HG03060 (cell line): ENCODE measurements at regions not wholly inside any gene's neighbourhood (a gene's known extent, or its start where the extent isn't known, plus 50 kb on each side); places are given as distances from the start of the nearest gene placed in this dataset.

ENCODE experiments used
- ATAC-seq: cut with Tn5 transposase; IDR thresholded peaks from one replicate; pipeline ENCODE4 v1.9.1; 2021; ENCODE audit warnings: low read depth, moderate number of reproducible peaks; ENCODE audit not compliant: unreplicated experiment

DNA sequence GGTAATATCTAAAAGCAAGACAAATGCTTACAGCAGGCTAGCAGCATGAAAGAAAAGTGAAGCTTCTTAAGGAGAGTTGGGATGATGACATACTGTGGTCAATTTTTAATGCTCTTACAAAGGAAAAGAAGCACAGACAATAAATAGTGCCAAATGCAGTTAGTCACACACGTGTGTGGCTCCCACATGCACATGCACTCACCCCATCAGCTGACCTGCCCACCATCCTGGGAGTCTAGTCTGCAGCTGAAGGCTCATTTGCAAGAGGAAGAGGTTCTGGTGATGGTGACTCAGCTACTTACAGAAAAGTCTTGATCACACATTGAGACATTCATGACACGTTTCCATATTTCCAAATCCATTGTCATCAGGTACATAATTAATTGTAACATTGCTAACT, 129.3 kb downstream of the MRPL36 start:
- ATAC-seq, result no peak

DNA sequence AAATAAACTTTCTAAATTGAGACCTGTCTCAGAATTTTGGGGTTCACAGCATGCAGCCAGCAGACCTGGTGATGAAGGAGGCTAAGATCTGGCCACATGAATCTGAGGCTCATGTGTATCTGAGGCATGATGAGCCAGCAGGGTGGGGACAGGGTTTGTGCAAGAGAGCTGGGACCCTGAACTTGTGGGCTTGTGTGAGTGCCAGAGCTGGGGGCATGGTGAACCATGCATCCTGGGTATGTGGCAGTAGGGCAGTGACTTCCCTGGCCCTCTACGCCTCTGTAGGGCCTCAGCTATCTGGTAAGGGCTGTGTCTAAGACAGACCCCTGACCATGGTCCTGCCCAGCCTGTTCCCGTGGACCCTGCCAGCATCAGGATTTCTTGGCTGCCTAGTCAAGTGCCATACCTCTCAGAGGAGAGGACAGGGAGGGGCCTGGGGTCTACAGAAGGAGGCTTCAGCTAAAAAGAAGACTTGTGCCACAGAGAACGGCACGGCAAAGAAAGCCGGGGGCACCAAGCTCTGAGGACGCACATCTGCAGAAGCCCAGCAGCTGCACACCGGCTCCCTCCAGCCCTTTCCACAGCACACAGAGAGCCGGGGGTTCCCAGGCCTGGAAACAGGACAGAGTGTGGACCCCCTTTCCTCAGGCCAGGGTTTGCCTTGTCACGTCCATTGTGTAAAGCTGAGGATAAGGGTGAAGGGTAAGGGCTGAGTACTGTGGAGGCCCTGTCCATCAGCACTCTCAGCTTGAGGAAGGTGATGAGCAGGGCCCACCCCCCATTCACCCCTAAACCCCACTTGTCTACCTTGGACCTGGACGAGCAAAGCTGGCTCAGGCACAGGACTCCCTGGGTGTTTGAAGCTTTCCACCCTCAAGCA, 130.1 kb downstream of the MRPL36 start:
- no peak for ATAC-seq

DNA sequence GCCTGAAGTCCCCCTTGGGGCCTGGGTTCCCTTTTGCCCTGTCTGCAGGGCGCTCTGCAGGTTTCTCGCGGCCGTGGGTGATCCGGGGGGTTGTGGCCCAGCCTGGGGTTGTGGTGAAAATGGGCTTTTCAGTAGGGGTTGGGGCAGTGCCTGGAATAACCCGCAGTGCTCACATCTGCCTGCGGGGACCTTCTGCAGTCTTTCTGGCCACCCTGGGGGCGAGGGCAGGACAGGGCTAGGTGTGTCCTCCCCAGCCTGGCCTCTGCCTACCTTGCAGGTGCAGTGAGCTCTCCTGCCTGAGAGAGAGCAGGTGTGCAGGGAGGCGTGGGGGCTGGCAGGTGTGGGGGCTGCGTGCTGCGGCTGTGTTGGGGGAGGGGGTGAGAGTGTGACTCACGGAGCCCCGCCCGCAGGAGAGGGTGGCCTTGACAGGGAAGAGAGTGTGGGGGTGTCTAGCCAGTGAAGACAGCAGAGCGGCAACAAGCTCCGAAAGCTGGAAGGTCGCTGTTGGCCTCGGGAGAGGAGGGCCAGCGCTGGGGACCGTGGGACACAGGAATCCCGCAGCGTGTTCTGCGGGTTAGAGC, 131.4 kb downstream of the MRPL36 start:
- no peak for ATAC-seq

DNA sequence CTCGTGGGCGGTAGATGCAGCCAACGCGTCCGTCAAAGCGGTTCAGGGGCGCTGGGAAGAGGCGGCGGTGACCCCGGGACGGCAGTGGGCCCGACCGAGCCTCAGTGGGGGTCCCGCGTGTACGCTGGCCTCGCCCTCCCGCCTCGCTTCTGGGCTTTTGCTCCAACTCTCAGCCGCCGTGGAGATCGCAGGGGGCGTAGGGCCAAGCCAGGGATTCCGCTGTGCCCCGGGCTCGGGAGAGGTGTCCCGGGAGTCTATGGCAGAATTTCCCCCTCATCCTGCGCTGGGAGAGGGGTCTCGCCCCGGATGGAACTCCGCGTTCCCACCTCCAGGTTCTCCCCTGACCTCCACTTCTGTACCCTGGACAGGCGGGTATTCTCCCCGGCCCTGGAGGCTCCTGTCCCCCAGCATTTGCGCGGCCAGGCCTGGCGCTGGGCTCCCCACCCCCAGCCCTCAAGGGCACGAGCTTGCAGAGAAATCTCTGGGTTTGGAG, 131.9 kb downstream of the MRPL36 start:
- no peak for ATAC-seq

DNA sequence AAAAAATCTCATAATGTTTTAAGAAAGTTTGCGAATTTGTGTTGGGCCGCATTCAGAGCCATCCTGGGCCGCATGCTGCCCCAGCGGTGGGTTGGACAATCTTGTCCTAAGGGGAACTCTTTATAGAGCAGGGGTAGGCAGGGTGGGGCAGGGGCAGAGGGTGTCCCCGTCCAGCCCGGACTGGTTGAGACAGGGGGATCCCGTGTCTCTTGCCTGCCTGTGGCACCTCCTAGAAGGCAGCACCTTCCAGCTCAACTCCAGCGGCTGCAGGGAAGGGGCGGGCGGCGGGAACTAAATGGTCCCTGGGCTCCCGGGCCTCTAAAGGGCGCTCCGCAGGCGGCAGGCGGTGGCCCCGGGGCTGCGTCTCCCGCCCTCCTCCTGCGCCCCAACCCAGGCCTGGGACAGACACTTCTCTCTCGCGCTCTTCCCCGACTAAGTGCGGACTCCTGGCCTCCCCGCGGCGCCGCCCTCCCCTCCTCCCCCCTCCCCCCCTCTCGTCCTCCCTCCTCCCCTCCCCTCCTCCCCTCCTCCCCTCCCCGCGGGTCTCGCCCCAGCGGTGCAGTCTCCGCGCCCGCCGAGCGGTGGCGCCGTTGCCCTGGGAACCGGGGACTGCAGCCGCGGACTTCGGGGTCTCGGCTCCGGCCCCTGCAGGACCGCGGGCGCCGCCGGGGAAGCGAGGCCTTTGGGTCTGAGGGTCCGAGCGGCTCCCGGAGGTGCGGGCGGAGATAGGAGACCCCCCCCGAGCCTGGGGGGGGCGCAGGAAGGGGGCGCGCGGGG, 132.6 kb downstream of the MRPL36 start:
- ATAC-seq, result no peak

DNA sequence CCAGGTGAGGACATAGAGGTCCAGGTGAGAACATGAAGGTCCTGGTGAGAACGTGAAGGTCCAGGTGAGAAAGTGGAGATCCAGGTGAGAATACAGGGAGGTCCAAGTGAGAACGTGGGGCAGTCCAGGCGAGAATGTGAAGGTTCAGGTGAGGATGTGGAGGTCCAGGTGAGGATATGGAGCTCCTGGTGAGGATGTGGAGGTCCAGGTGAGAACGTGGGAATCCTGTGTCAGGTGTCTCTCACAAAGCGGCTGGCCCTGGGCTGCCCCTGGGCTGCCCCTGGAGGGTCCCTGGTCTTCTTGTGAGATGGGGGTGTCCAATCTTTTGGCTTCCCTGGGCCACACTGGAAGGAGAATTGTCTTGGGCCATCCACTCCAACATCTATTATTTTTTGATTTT, 133.4 kb downstream of the MRPL36 start:
- no peak for ATAC-seq

DNA sequence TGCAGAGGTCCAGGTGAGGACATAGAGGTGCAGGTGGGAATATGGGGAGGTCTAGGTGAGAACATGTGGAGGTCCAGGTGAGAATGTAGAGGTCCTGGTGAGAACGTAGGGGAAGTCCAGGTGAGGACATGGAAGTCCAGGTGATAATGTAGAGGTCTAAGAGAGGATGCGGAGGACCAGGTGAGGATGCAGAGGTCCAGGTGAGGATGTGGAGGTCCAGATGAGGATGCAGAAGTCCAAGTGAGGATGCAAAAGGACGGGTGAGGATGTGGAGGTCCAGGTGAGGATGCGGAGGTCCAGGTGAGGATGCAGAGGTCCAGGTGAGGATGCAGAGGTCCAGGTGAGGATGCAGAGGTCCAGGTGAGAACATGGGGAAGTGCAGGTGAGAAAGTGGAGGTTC, 133.8 kb downstream of the MRPL36 start:
- no peak for ATAC-seq

DNA sequence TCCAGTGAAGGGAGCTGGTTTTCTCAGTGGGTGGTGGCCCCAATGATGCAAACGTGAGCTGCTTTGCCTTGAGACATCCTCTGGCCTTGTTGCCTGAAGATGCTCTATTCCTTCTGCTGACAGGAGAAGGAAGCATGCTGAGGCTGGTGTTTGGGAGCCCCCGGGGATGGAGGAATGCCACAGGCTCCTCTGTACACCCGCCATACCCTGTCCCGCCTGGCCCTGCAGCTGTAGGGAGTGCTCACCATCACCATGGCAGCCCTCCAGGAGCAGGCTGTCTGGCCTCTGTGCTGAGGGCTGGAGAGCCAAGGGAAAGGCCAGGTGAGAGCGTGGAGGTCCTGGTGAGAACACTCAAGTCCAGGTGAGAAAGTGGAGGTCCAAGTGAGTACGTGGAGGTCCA, 134.4 kb downstream of the MRPL36 start:
- ATAC-seq, result no peak

DNA sequence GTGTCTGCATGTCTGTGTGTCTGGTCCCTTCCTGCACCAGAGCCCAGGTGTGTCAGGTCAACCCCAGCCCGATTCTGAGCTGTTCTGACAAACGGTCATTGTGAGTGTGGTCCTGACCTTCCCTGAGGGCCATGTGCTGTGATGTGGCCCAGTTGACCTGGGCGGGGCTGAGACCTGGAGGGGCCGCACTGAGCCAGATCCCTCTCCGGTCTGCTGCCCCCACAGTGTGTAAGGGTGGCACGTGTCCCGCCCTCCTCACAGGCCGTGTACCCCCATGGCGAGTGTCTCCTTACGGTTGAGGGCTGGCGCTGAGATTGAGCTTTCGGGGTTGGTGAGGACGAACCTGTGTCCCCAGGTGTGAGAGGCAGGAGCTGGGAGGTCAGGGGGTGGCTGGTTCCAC, 136.5 kb downstream of the MRPL36 start:
- no peak for ATAC-seq

DNA sequence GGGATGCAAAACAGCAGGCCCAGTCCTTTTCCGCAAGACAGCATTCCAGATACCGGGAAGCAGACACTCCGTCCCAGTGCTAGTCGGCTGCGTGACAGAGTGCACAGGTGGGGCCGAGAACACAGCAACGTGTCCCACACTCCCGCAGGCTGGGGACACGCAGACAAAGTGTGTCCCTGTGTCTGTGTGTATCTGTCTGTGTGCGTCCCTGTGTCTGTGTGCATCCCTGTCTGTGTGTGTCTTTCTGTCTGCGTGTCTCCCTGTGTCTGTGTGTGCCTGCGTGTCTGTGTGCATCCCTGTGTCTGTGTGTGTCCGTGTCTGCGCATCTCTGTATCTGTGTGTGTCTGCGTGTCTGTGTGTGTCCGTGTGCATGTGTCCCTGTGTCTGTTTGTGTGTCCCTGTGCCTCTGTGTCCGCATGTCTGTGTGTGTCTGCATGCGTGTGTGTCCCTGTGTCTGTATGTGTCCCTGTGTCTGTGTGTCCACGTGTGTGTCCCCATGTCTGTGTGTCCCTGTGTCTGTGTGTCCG, 137.0 kb downstream of the MRPL36 start:
- no peak for ATAC-seq

DNA sequence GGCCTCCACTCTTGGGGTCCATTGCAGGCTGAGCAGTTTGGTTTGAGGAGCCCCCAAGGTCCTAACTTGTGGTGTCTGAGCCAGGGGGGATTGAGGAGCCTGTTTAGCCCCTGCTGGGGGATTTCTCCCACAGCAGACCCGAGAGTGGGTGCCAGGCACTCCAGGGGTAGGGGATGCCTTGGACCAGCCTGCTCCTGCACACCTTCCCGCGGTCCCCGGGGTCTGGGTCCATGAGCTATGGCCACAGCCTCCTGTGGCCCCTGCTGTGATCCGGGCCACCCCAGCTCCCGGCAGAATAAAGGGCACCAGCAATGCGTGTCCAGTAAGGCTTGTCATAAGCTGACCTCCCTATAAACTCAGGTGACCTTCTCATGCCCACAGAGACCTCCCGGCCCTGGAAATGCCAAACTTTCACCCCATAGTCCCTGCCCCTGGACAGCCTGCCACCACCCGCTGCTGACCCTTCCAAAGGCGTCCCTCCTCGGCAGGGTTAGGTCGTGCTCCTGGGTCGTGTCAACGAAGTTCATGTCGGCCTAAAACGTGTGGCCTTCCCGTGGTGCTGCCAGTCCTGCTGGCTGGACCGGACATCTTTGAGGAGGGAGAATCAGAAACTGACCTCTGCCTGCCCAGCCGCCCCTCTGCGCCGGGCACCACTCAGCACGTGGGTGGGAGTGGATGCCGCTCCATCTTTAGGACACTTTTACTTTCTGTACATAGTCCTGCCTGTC, 137.6 kb downstream of the MRPL36 start:
- ATAC-seq, result no peak

DNA sequence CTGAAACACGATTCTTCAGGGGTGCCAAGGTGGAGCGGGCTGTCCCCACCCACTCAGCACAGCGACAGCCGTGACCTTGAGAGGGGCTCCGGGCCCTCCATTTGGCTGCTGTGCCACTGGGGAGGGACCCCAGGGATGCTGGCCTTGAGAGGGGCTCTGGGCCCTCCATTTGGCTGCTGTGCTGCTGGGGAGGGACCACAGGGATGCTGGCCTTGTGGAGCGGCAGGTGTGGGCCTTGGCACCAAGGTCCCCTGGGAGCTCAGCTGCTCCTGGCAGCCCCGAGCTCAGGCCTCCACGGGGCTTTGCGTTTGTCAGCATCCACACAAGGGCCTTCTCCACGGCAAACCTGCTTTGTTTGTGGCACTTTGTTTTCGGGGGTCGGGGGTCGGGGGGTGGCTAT, 137.6 kb upstream of the LPCAT1 start:
- no peak for ATAC-seq

DNA sequence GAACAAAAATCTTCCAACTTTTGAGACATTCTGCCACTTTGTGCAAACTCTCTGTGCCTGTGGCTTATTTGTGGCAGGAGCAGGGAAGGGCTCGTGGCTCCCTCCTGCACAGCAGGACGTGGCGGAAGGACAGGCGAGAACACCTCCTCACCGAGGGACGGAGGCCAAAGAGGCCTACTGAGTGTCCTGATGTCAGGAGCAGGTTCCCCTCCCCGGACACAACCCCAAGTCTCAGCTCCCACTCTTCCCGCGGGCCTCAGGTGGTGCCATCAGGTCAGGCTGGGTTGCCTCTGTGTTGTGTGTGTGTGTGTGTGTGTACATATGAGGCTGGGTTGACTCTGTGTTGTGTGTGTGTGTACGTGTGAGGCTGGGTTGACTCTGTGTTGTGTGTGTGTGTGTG, 136.8 kb upstream of the LPCAT1 start:
- no peak for ATAC-seq

DNA sequence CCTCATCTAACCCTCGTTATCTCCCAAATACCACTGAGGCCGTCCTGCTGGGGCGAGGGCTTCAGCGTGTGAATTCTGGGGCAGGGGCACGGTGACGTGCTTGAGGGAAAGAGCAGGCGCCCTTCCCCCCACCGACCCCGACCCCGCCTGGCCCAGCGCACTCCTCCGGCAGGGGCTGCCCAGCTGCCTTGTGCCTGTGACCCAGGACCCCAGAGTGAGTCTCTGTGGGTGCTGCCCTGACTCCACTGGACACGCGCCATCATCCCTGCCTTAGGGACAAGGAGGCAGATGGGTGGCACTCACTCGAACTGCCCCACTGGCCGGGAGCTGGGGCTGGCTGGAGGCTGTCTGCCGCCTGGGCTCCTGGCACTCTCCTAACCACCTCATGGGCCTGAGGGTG, 136.2 kb upstream of the LPCAT1 start:
- no peak for ATAC-seq

DNA sequence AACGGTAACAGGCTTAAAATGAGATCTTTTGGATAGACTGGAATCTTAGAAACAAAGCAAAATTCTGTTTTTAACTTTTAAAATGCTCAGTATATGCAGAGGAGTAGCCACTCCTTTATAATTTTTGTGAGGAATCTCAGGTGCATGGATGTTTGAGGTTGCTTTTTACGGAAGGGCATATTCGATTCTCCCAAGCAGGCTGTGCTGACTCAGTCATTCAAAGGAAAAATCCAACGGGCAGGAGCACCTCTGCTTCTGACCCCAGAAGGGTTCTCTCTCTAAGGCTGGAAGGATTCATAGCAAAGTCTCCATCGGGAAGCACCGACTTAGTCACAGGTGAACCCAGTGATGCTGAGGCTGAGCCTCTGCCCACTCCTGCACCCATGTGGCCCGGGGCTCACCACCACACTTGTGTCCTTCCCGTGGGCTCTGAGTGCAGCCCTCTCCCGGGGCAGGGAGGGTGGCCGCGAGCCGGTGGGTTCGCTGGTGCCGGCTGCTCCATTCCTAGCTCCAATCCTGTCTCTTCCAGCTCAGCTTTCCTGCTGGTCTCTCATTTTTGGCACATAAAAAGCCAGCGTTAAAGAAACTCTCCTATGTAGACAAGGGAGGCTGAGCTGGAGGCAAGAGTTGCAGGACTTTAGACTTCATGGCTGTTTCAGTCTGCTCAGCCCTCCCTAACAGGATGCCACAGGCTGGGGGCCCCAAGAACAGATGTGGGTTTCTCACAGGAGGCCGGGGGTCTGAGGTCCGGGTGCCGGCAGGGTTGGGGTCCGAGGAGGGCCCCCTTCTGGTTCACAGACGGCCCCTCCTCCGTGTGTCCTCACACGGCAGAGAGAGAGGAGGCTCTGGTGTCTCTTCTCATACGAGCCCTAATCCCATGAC, 135.6 kb upstream of the LPCAT1 start:
- no peak for ATAC-seq

DNA sequence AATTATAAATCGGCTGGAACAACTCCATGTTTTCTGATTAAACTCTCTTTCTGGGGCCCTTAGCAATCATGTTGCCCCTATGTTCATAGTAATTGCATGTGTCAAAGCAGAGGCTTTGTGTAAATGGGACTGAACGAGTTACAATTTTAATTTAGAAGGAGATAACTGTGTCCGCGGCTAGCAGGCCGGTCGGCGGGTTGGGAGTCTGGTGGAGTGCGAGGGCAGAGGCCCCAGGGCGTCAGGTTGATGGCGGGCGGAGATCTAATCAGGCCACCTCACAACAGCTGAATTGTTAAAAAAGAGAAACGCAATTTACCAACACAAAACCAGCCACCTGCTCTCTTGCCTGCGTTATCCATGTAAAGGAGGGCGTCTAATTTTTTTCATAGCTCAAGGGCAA, 134.9 kb upstream of the LPCAT1 start:
- no peak for ATAC-seq

DNA sequence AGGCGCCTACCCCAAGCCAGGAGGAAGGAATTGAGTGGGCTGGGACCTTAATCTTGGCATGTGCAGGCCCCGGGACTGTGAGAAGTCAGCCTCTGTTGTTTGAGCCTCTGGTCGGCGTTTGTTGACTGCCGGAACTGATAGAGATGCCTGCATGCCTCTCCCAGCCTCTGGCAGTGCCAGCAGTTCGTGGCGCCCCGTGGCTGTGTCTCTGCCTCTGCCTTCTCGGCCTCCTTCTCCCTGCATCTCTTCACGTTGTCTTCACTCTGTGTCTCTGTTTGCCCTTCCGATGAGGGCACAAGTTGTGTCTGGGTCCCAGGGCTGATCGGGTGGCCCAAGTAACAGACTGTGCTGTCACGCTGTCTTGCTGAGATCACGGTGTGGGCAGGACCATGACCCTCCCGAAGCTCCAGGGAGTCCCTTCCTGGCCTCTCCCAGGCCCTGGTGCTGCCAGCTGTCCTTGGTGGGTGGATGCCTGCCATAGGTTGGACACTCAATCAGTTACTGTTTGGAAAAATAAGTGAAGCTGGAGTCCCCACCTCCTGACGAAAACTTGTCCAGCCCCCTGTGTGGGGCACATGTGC, 133.5 kb upstream of the LPCAT1 start:
- ATAC-seq, result no peak

DNA sequence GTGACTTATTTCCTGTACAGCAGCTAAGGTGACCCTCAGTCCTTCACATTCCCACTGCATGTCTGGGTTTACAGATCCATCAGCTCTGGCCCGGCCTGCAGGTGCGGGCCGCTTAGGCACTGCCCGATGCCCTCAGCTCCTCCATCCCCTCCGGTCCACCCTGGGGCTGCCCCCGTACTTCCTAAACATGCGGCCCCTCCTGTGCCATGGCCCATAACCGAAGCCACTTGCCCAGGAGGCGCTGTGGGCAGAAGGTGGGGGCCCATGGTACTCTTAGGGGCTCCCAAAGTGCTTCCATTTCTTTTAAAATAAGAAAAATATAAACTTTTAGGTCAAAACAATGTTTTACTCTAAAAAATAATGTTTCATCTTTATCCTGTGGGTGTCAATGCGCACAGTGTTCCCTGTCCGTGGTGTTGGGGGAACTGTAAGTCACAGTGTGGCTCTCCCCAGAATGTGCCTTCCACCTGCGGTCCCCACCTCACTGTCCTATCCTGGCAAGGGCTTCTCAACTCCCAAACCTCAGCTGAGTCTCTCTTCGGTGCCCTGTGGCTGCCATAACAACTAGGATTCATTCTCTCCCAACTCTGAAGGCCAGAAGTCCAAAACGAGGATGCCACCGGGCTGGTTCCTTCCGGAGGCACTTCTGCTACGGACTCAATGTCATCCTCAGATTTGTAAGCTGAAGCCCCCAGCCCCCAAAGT, 132.7 kb upstream of the LPCAT1 start:
- ATAC-seq, result no peak
